HG02571 (cell line): ENCODE measurements at regions not wholly inside any gene's neighbourhood (a gene's known extent, or its start where the extent isn't known, plus 50 kb on each side); places are given as distances from the start of the nearest gene placed in this dataset.
"Not testable (repeated sequence)": the region's sequence is repeated elsewhere in the genome, so short reads cannot be mapped to it uniquely, and the experiment has no call there.

Experiments used
- ATAC-seq: cut with Tn5 transposase; IDR thresholded peaks from one replicate; pipeline ENCODE4 v1.9.1; 2021; ENCODE audit warnings: mild to moderate bottlenecking, moderate library complexity; ENCODE audit not compliant: unreplicated experiment

GRCh38 chr21:14617871-14618270 lies 71.8 kb upstream of the SAMSN1 start:
- ATAC-seq = no peak

GRCh38 chr21:14617040-14617393 lies 70.9 kb upstream of the SAMSN1 start:
- ATAC-seq = no peak

- no peak for ATAC-seq
These were observed 70.4 kb upstream of the SAMSN1 start for GRCh38 chr21:14616380-14617039.

- ATAC-seq = no peak
These were observed 69.4 kb upstream of the SAMSN1 start for GRCh38 chr21:14615359-14615974.

GRCh38 chr21:14614287-14614686 lies 68.2 kb upstream of the SAMSN1 start:
- ATAC-seq = no peak

GRCh38 chr21:14613486-14614224 lies 67.5 kb upstream of the SAMSN1 start:
- no peak for ATAC-seq

- ATAC-seq = not testable (repeated sequence)
These were observed 64.0 kb upstream of the SAMSN1 start for GRCh38 chr21:14610119-14610518.

GRCh38 chr21:14609274-14609673 lies 63.2 kb upstream of the SAMSN1 start:
- ATAC-seq = no peak

GRCh38 chr21:14607262-14607661 lies 61.1 kb upstream of the SAMSN1 start:
- no peak for ATAC-seq

GRCh38 chr21:14603202-14603601 lies 57.1 kb upstream of the SAMSN1 start:
- ATAC-seq = no peak

- no peak for ATAC-seq
These were observed 56.4 kb upstream of the SAMSN1 start for GRCh38 chr21:14602382-14602958.

GRCh38 chr21:14600569-14601297 lies 54.6 kb upstream of the SAMSN1 start:
- ATAC-seq = no peak

- no peak for ATAC-seq
These were observed 52.0 kb upstream of the SAMSN1 start for GRCh38 chr21:14598065-14598464.
